ENCODE measurements at regions not wholly inside any gene's neighbourhood (a gene's known extent, or its start where the extent isn't known, plus 50 kb on each side); places are given as distances from the start of the nearest gene placed in this dataset.

- no peaks in the 10 kb centered on the region for H4K20me1 ChIP-seq (ENCODE audit: insufficient read depth, low read length)
- no peak overlapping the region for H3K4me2 ChIP-seq (ENCODE audit: low read depth, low read length)
- TF ChIP-seq EZH2 (optimal IDR thresholded peaks at IDR 0.05; ENCODE audit: low read depth, low read length) (no peak), CTCF (IDR thresholded peaks at IDR 0.05; ENCODE audit: low read length) (no peak), EZH2phosphoT487 (IDR thresholded peaks at IDR 0.05; ENCODE audit: low read length) (no peak)
- no peaks in the 10 kb centered on the region for H3K9me2 ChIP-seq (replicated peaks; ENCODE audit: insufficient read depth, low read length)
- no peak overlapping the region for H3K27ac ChIP-seq (ENCODE audit: low read length)
- H3K79me2 ChIP-seq (ENCODE audit: low read length), result no peaks in the 10 kb centered on the region
- no peak for DNase-seq
- H3K27me3 ChIP-seq (replicated peaks; ENCODE audit: insufficient read depth, low read length), result no peaks in the 10 kb centered on the region
- H3K4me3 ChIP-seq (ENCODE audit: low read length), result no peak overlapping the region
- H3K9ac ChIP-seq (ENCODE audit: low read length), result no peak overlapping the region
- H3K9me3 ChIP-seq (replicated peaks; ENCODE audit: insufficient read depth, low read length), result no peaks in the 10 kb centered on the region
- H3K4me1 ChIP-seq (ENCODE audit: low read length), result no peaks in the 10 kb centered on the region
- H2AFZ ChIP-seq (ENCODE audit: low read length), result no peak overlapping the region
- H3K36me3 ChIP-seq (replicated peaks; ENCODE audit: insufficient read depth, low read length), result no peaks in the 10 kb centered on the region
- no peaks in the 10 kb centered on the region for H3F3A ChIP-seq (ENCODE audit: insufficient read depth, low read length)
Observed at GRCh38 chr5:10867389-10868303, 106.6 kb upstream of the DAP start.

- Histone ChIP-seq H3K4me2 (ENCODE audit: low read depth, low read length) (no peak overlapping the region), H3K27ac (ENCODE audit: low read length) (no peak overlapping the region), H3K36me3 (replicated peaks; ENCODE audit: insufficient read depth, low read length) (no peaks in the 10 kb centered on the region), H3K9me2 (replicated peaks; ENCODE audit: insufficient read depth, low read length) (no peaks in the 10 kb centered on the region), H3K79me2 (ENCODE audit: low read length) (no peaks in the 10 kb centered on the region), H3K9me3 (replicated peaks; ENCODE audit: insufficient read depth, low read length) (no peaks in the 10 kb centered on the region), H3F3A (ENCODE audit: insufficient read depth, low read length) (no peaks in the 10 kb centered on the region), H3K9ac (ENCODE audit: low read length) (no peak overlapping the region), H3K27me3 (replicated peaks; ENCODE audit: insufficient read depth, low read length) (no peaks in the 10 kb centered on the region), H2AFZ (ENCODE audit: low read length) (no peak overlapping the region), H3K4me1 (ENCODE audit: low read length) (no peaks in the 10 kb centered on the region), H3K4me3 (ENCODE audit: low read length) (no peak overlapping the region), H4K20me1 (ENCODE audit: insufficient read depth, low read length) (no peaks in the 10 kb centered on the region)
- TF ChIP-seq EZH2phosphoT487 (IDR thresholded peaks at IDR 0.05; ENCODE audit: low read length), result no peak
- no peak for TF ChIP-seq EZH2 (optimal IDR thresholded peaks at IDR 0.05; ENCODE audit: low read depth, low read length)
- TF ChIP-seq CTCF (IDR thresholded peaks at IDR 0.05; ENCODE audit: low read length), result no peak
- no peak for DNase-seq
Observed at GRCh38 chr5:10866913-10867312, 105.9 kb upstream of the DAP start.

- Histone ChIP-seq H3K9ac (ENCODE audit: low read length) (no peak overlapping the region), H3K4me3 (ENCODE audit: low read length) (no peak overlapping the region), H3K36me3 (replicated peaks; ENCODE audit: insufficient read depth, low read length) (no peaks in the 10 kb centered on the region), H3K9me2 (replicated peaks; ENCODE audit: insufficient read depth, low read length) (no peaks in the 10 kb centered on the region), H3K9me3 (replicated peaks; ENCODE audit: insufficient read depth, low read length) (no peaks in the 10 kb centered on the region), H3K27me3 (replicated peaks; ENCODE audit: insufficient read depth, low read length) (no peaks in the 10 kb centered on the region), H3K79me2 (ENCODE audit: low read length) (no peaks in the 10 kb centered on the region), H4K20me1 (ENCODE audit: insufficient read depth, low read length) (no peaks in the 10 kb centered on the region), H3F3A (ENCODE audit: insufficient read depth, low read length) (no peaks in the 10 kb centered on the region), H3K4me2 (ENCODE audit: low read depth, low read length) (no peak overlapping the region), H2AFZ (ENCODE audit: low read length) (no peak overlapping the region), H3K4me1 (ENCODE audit: low read length) (no peaks in the 10 kb centered on the region), H3K27ac (ENCODE audit: low read length) (no peak overlapping the region)
- TF ChIP-seq EZH2 (optimal IDR thresholded peaks at IDR 0.05; ENCODE audit: low read depth, low read length) (no peak), EZH2phosphoT487 (IDR thresholded peaks at IDR 0.05; ENCODE audit: low read length) (no peak), CTCF (IDR thresholded peaks at IDR 0.05; ENCODE audit: low read length) (peak; percentile 85)
- peak; percentile 56 for DNase-seq
Observed at GRCh38 chr5:10863763-10864383, 102.8 kb upstream of the DAP start.

Data from MM.1S (cell line).